ENCODE measurements at regions not wholly inside any gene's neighbourhood (a gene's known extent, or its start where the extent isn't known, plus 50 kb on each side); places are given as distances from the start of the nearest gene placed in this dataset.

- H3K9ac ChIP-seq (ENCODE audit: low read length) = no peak overlapping the region
- H2AFZ ChIP-seq (ENCODE audit: low read length) = no peak overlapping the region
- no peaks in the 10 kb centered on the region for H3K36me3 ChIP-seq (replicated peaks; ENCODE audit: insufficient read depth, low read length)
- no peak overlapping the region for H3K27ac ChIP-seq (ENCODE audit: low read length)
- H3K4me1 ChIP-seq (ENCODE audit: low read length) = no peaks in the 10 kb centered on the region
- H3K4me3 ChIP-seq (ENCODE audit: low read length) = no peak overlapping the region
- DNase-seq = no peak
- H3K79me2 ChIP-seq (ENCODE audit: low read length) = no peaks in the 10 kb centered on the region
- no peaks in the 10 kb centered on the region for H3K9me2 ChIP-seq (replicated peaks; ENCODE audit: insufficient read depth, low read length)
- no peaks in the 10 kb centered on the region for H3K27me3 ChIP-seq (replicated peaks; ENCODE audit: insufficient read depth, low read length)
- TF ChIP-seq, protein P1, sequence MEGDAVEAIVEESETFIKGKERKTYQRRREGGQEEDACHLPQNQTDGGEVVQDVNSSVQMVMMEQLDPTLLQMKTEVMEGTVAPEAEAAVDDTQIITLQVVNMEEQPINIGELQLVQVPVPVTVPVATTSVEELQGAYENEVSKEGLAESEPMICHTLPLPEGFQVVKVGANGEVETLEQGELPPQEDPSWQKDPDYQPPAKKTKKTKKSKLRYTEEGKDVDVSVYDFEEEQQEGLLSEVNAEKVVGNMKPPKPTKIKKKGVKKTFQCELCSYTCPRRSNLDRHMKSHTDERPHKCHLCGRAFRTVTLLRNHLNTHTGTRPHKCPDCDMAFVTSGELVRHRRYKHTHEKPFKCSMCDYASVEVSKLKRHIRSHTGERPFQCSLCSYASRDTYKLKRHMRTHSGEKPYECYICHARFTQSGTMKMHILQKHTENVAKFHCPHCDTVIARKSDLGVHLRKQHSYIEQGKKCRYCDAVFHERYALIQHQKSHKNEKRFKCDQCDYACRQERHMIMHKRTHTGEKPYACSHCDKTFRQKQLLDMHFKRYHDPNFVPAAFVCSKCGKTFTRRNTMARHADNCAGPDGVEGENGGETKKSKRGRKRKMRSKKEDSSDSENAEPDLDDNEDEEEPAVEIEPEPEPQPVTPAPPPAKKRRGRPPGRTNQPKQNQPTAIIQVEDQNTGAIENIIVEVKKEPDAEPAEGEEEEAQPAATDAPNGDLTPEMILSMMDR (IDR thresholded peaks at IDR 0.05; ENCODE audit: low read length) = no peak
- TF ChIP-seq EZH2phosphoT487 (IDR thresholded peaks at IDR 0.05; ENCODE audit: low read length) (no peak), EZH2 (optimal IDR thresholded peaks at IDR 0.05; ENCODE audit: low read depth, low read length) (no peak)
- no peaks in the 10 kb centered on the region for H3F3A ChIP-seq (ENCODE audit: insufficient read depth, low read length)
- H3K9me3 ChIP-seq (replicated peaks; ENCODE audit: insufficient read depth, low read length) = no peaks in the 10 kb centered on the region
- no peak overlapping the region for H3K4me2 ChIP-seq (ENCODE audit: low read depth, low read length)
- H4K20me1 ChIP-seq (ENCODE audit: insufficient read depth, low read length) = no peaks in the 10 kb centered on the region
Measured at GRCh38 chr10:90450797-90451196, 407.0 kb downstream of the HTR7 start.

- H3K27ac ChIP-seq (ENCODE audit: low read length) = no peak overlapping the region
- no peaks in the 10 kb centered on the region for H3K36me3 ChIP-seq (replicated peaks; ENCODE audit: insufficient read depth, low read length)
Measured at GRCh38 chr10:90451283-90451682, 406.6 kb downstream of the HTR7 start.

GRCh38 chr10:90458054-90458453, 399.8 kb downstream of the HTR7 start:
- Histone ChIP-seq H3K4me3 (ENCODE audit: low read length) (no peak overlapping the region), H3K27me3 (replicated peaks; ENCODE audit: insufficient read depth, low read length) (no peaks in the 10 kb centered on the region), H4K20me1 (ENCODE audit: insufficient read depth, low read length) (no peaks in the 10 kb centered on the region), H3K27ac (ENCODE audit: low read length) (no peak overlapping the region), H3F3A (ENCODE audit: insufficient read depth, low read length) (no peaks in the 10 kb centered on the region), H3K9me2 (replicated peaks; ENCODE audit: insufficient read depth, low read length) (no peaks in the 10 kb centered on the region), H3K9ac (ENCODE audit: low read length) (no peak overlapping the region), H3K9me3 (replicated peaks; ENCODE audit: insufficient read depth, low read length) (no peaks in the 10 kb centered on the region), H3K4me1 (ENCODE audit: low read length) (no peaks in the 10 kb centered on the region), H3K36me3 (replicated peaks; ENCODE audit: insufficient read depth, low read length) (no peaks in the 10 kb centered on the region), H3K79me2 (ENCODE audit: low read length) (no peaks in the 10 kb centered on the region), H2AFZ (ENCODE audit: low read length) (no peak overlapping the region), H3K4me2 (ENCODE audit: low read depth, low read length) (no peak overlapping the region)
- no peak for DNase-seq
- TF ChIP-seq EZH2 (optimal IDR thresholded peaks at IDR 0.05; ENCODE audit: low read depth, low read length) (no peak), EZH2phosphoT487 (IDR thresholded peaks at IDR 0.05; ENCODE audit: low read length) (no peak)
- TF ChIP-seq, protein P1 (IDR thresholded peaks at IDR 0.05; ENCODE audit: low read length) = no peak

More at GRCh38 chr10:90451283-90451682, 406.6 kb downstream of the HTR7 start:
- no peak overlapping the region for H3K4me3 ChIP-seq (ENCODE audit: low read length)
- H3K9me3 ChIP-seq (replicated peaks; ENCODE audit: insufficient read depth, low read length) = no peaks in the 10 kb centered on the region
- no peak for TF ChIP-seq EZH2 (optimal IDR thresholded peaks at IDR 0.05; ENCODE audit: low read depth, low read length)
- TF ChIP-seq, protein P1 (IDR thresholded peaks at IDR 0.05; ENCODE audit: low read length) = no peak
- TF ChIP-seq EZH2phosphoT487 (IDR thresholded peaks at IDR 0.05; ENCODE audit: low read length) = no peak
- H2AFZ ChIP-seq (ENCODE audit: low read length) = no peak overlapping the region
- H3K79me2 ChIP-seq (ENCODE audit: low read length) = no peaks in the 10 kb centered on the region
- no peak overlapping the region for H3K4me2 ChIP-seq (ENCODE audit: low read depth, low read length)
- no peaks in the 10 kb centered on the region for H3K27me3 ChIP-seq (replicated peaks; ENCODE audit: insufficient read depth, low read length)
- H3F3A ChIP-seq (ENCODE audit: insufficient read depth, low read length) = no peaks in the 10 kb centered on the region
- H3K9ac ChIP-seq (ENCODE audit: low read length) = no peak overlapping the region
- no peaks in the 10 kb centered on the region for H3K4me1 ChIP-seq (ENCODE audit: low read length)
- no peaks in the 10 kb centered on the region for H4K20me1 ChIP-seq (ENCODE audit: insufficient read depth, low read length)
- no peaks in the 10 kb centered on the region for H3K9me2 ChIP-seq (replicated peaks; ENCODE audit: insufficient read depth, low read length)
- no peak for DNase-seq

Data from MM.1S (cell line).